C1 segment of cervical spinal cord (tissue), 14 donors: ENCODE measurements at regions not wholly inside any gene's neighbourhood (a gene's known extent, or its start where the extent isn't known, plus 50 kb on each side); places are given as distances from the start of the nearest gene placed in this dataset.
"Not testable (repeated sequence)": the region's sequence is repeated elsewhere in the genome, so short reads cannot be mapped to it uniquely, and the experiment has no call there.

Source experiments
- DNase-seq, 14 donors: peaks; one replicate each; lab custom pipeline; 2025; lab: John Stamatoyannopoulos, UW

- DNase-seq = no peak
Measured at GRCh38 chr4:131001371-131001770, 1905.4 kb downstream of the C4orf33 start.

DNA sequence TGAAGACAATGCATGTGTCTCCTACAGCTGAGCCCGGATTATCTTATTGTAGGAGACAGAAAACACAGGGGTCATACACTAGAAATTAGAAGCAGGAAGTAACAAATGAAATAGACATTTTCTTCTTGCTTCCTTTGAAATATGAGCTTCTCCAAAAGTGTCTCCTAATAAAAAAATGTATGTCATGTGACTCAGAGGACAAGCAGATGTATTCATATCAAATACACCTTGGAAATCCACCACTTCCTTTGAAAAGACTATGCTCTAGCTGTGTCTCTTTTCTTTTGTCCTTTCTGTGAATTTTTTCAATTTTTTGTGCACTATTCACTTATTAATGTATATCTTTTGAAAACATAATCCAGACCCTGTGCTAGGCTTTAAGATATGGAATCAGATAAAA lies 1906.2 kb downstream of the C4orf33 start:
- no peak for DNase-seq

GRCh38 chr4:131006388-131006787 lies 1910.4 kb downstream of the C4orf33 start:
- no peak for DNase-seq

DNA sequence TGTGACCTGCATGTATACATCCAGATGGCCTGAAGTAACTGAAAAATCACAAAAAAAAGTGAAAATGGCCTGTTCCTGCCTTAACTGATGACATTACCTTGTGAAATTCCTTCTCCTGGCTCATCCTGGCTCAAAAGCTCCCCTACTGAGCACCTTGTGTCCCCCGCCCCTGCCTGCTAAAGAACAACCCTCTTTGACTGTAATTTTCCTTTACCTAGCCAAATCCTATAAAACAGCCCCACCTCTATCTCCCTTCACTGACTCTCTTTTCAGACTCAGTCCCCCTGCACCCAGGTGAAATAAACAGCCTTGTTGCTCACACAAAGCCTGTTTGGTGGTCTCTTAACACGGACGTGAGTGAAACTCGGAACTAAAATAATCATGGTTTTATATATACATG lies 1916.0 kb downstream of the C4orf33 start:
- DNase-seq = not testable (repeated sequence)

DNA sequence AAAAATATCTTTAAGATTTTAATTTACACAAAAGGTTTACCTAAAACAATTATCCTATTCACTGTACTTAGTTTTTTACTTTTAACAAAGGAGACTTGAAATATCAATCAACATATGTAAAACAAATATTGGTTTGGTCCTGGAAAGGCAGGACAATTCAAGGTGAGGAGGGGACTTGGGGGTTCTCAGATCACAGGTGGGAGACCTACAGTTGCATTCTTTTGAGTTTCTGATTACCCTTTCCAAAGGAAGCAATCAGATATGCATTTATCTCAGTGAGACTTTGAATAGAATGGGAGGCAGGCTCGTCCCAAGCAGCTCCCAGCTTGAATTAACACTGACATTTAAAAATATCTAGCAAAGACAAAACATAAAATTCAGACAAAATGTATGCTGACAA lies 1917.3 kb downstream of the C4orf33 start:
- no peak for DNase-seq

- DNase-seq = no peak
Measured at GRCh38 chr4:131026771-131027170, 1930.8 kb downstream of the C4orf33 start.

GRCh38 chr4:131044368-131044767 lies 1948.4 kb downstream of the C4orf33 start:
- no peak for DNase-seq

DNA sequence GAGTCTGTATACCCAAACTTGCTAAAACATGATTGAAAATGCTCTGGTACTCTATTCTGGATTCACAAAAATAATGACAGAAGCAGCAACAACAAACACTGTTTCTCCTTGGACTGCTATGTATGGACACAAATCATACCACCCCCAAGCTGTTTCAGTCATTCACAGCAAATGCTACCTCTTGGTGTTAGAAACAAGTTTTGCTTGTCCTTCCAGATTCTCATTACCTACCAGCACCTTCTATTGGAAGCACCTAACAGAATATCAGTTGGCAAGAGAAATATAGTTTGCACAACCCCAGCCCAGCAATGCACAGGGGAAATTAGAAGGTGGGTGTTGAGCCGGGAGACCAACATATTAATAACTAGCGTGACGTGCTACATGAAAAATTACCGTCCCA lies 1950.9 kb downstream of the C4orf33 start:
- no peak for DNase-seq

- DNase-seq = no peak
Measured at GRCh38 chr4:131052646-131053045, 1956.7 kb downstream of the C4orf33 start.

DNA sequence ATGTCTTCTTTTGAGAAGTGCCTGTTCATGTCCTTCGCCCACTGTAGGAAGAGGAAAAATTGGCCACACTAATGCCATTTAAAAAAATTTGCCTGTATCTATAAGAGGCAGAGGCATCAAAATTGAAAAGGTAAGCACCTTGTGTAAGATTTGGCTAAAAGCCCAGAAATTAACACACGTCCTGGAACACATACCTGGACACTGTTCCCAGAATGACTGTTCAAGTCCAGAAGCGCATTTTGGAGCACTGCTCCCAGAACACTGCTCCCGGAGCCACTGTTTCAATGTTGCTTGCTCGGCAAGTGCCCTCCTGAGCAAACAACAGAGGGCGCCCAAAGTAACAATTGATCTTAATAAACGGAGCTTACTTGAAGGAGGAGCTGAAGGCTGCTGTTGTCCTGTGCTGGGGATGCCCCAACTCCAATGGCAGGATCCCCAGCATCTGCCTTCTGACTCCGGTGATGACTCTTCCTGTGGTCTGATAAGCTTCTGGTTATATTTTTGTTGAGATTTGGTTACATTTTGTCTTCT lies 1958.6 kb downstream of the C4orf33 start:
- no peak for DNase-seq

- DNase-seq = no peak
Measured at GRCh38 chr4:131061734-131062133, 1965.8 kb downstream of the C4orf33 start.

DNA sequence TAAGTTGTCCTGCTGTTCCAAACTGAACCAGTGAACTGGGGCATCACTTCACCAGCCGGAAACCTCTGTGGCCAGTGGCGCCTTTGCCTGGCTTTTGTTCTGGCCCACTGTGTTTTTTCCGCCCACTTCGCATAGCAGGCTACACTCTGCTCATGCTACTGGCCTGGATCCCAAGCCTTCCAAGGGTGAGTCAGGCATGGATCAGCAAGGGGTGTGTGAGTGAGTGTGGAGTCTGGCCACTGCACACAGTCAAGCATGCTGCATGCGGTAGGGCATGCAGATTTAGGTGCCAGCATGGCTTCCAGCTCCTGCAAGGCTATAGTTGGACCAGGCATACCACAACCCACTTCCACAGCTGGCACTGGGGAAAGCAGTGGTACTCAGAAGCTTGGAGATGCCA lies 1967.9 kb downstream of the C4orf33 start:
- no peak for DNase-seq

- no peak for DNase-seq
Measured at GRCh38 chr4:131081069-131081468, 1985.1 kb downstream of the C4orf33 start.

- no peak for DNase-seq
Measured at GRCh38 chr4:131084997-131085396, 1989.0 kb downstream of the C4orf33 start.

- no peak for DNase-seq
Measured at GRCh38 chr4:131091896-131092295, 1995.9 kb downstream of the C4orf33 start.

DNA sequence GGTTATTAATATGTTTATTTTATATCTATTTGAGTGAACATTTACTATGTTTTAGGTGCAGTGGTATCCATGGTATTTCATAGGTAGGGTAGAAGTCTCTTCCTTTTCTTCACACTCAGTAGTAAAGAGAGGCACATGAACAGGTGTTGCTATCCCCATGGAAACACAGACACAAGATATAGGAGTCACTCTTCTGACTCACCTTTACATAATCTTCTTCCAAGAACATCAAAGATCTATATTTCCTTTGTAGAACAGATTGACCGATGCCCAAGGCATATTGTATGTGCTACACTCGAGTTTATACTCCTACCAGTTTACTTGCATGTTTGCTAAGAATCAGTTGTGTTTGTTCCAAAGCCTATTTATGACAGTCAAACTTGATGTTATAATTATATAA lies 1997.4 kb downstream of the C4orf33 start:
- no peak for DNase-seq

- no peak for DNase-seq
Measured at GRCh38 chr4:131098976-131099375, 2003.0 kb downstream of the C4orf33 start.

DNA sequence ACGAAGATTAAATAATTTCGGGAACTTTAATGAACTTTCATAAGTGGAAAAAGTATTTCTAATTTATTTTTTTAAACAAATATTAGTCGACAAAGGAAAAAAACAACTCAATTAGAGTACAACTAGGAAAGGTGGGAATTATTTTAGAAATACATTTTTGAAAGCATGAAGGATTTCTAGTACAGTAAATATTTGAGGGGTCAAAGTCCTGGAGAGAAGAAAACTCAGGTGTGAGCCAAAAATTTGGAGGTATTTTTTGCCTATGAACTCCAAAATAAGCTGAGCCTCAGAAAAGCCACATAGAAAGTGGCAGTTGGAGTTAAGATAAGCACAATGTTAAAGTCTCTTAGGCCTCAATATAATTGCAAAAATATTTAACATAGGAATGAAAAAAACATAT lies 2017.3 kb downstream of the C4orf33 start:
- no peak for DNase-seq

DNA sequence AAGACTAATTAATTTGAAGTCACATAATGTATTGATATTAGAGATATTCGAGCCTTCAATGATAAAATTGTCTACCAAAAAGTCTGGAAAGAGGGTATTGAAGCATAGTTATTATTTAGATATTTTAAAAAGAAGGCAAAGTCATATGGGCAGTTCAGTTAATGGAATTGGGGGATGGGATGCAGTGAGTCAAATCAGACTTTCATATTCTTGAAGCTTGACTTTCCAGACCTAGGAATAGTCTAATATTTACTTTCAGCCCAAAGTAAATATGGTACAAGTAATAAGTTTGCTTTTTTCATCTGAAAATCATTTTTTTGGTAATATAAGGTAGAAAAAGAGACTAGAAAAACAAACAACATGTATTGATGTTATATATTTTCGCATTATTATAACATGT lies 2017.8 kb downstream of the C4orf33 start:
- DNase-seq = no peak

DNA sequence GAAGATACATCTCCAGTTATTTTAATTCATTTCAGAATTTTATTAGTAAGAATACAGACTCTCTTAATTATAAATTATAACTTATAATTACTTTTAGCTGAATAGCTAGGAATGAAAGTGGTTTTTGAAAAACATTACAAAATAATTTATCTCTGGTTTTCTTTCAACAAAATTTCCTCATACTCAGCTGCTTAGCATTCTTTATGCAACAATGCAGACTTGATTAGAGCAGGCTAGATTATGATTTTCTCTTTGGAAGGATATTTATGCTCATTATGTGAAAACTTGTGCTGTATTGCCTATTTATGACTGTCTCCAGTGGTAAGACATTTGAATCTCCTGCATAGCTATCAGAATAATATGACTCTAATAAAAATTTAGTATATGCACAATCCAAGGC lies 2023.7 kb downstream of the C4orf33 start:
- no peak for DNase-seq

- DNase-seq = no peak
Measured at GRCh38 chr4:131137196-131137595, 2011.9 kb upstream of the PCDH10 start.

- DNase-seq = no peak
Measured at GRCh38 chr4:131159261-131159660, 1989.8 kb upstream of the PCDH10 start.

DNA sequence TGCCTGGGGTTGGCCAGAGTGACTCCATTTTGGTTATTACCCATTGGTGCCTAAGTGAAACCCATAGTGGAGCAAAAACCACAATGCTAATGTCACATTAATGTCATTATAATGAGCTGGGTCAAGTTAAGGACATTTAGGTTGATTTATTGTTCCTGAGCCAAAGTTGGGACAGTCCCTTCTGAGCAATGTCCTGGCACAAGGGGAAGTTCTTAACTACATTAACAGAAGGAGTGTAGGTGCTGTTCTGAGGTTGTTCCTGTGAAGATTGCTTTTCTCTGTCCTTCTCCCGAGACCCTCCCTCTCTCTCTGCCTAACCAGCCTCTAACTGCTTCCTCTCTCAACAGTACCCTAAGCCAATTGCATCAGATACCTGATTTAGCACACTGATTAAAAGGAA lies 1956.8 kb upstream of the PCDH10 start:
- no peak for DNase-seq

DNA sequence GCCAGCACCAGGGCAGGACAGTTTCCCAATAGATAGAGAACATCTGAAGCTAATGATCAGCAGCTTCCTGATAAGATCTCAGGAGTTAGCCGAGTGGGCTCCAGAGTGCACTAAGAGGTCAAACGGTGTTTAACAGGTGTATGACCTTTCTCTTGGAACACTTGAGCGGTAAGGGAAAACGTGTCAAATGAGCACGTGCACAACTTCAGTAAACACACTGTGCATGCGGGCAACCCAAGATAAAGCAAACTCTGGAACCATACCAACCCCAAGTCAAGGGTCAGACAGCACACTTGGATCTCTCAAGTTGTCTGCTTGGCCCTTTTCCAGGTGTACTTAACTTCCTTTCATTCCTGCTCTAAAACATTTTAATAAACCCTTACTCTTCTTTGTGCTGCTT lies 1941.5 kb upstream of the PCDH10 start:
- DNase-seq = no peak

DNA sequence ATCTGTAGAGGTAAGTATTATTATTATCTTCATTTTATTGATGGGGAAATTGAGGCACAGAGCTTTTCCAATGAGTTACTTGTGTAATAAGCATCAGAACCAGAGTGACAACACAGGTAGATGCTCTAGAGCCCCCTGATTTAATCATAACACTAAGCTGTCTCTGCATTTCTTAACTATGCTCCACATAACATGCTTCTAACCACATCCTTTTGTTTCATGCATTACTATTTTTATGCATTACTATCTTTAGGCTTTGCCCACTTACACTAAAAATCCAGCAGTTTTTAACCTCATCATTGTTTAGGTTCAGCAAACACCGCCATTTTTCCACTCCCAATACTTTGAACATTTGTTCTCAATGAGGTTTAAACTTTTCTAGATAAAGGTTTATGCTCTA lies 1900.8 kb upstream of the PCDH10 start:
- no peak for DNase-seq
